ENCODE measurements at regions not wholly inside any gene's neighbourhood (a gene's known extent, or its start where the extent isn't known, plus 50 kb on each side); places are given as distances from the start of the nearest gene placed in this dataset.
"Not testable (repeated sequence)": the region's sequence is repeated elsewhere in the genome, so short reads cannot be mapped to it uniquely, and the experiment has no call there.

GRCh38 chr7:115276791-115277190 is 354.9 kb downstream of the MDFIC start:
- no peak overlapping the region for H3K27ac ChIP-seq (replicated peaks)
- no peaks in the 10 kb centered on the region for H3K27me3 ChIP-seq (ENCODE audit: insufficient read depth, poor library complexity, severe bottlenecking)
- H3K4me3 ChIP-seq (replicated peaks; ENCODE audit: insufficient read depth, low read length), result no peak overlapping the region
- TF ChIP-seq POLR2AphosphoS5 (IDR thresholded peaks at IDR 0.05; ENCODE audit: low read depth) (no peak), GABPA (IDR thresholded peaks at IDR 0.05; ENCODE audit: low read depth) (no peak), SPI1 (IDR thresholded peaks at IDR 0.05; ENCODE audit: borderline replicate concordance, low read depth) (no peak), CTCF (IDR thresholded peaks at IDR 0.05; ENCODE audit: insufficient read depth, low read length) (no peak)
- no peak for DNase-seq (ENCODE audit: low read depth in 1 of 2, low spot score in 1 of 2)

DNA sequence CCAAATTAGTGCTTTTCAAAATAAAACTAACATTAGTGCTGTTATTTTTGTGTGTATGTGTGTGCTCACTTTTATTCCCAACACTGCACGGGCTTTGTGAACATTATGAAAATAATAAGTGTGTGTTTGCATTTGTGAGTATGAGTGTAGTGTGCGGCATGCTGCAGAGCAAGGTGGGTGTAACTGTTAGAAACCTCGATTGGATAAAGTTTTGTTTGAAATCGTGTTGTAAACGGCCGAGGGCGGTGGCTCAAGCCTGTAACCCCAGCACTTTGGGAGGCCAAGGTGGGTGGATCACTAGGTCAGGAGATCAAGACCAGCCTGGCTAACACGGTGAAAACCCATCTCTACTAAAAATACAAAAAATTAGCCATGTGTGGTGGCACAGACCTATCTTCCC is 352.0 kb downstream of the MDFIC start:
- not testable (repeated sequence) for H3K4me3 ChIP-seq (replicated peaks; ENCODE audit: insufficient read depth, low read length); H3K27me3 ChIP-seq (ENCODE audit: insufficient read depth, poor library complexity, severe bottlenecking); H3K27ac ChIP-seq (replicated peaks); DNase-seq (ENCODE audit: low read depth in 1 of 2, low spot score in 1 of 2)

DNA sequence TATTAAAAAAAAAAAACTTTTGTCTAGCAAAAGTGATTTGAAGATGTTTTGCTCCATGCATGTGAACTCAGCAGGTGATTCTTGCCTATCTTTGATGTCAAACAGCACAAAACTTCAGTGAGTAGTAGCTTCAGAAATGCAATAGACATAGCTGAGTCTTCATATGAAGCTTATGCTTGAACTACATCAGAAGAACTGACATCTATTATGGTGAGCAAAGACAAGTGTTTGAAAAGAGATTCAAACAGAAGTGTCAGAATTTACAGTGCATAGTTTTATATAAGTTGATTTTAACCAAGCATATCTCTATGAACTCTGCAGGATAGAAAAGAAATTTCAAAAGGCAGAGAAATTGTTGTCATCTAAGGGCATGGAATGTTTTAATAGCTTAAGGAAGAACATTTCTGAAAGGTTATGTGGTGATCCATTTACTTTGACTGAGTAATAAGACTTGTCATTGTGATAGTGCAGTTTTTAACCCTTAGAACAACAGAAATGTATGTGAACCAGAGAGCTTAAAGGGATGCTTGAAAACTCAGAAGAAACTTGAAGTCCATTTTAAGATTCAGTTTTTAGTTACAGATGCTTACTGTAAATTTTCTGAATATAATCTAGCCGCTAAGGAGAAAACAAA is 351.4 kb downstream of the MDFIC start:
- Histone ChIP-seq H3K27me3 (ENCODE audit: insufficient read depth, poor library complexity, severe bottlenecking) (no peaks in the 10 kb centered on the region), H3K27ac (replicated peaks) (no peak overlapping the region), H3K4me3 (replicated peaks; ENCODE audit: insufficient read depth, low read length) (no peak overlapping the region)
- no peak for TF ChIP-seq CTCF (IDR thresholded peaks at IDR 0.05; ENCODE audit: insufficient read depth, low read length)
- TF ChIP-seq POLR2AphosphoS5 (IDR thresholded peaks at IDR 0.05; ENCODE audit: low read depth), result no peak
- no peak for TF ChIP-seq SPI1 (IDR thresholded peaks at IDR 0.05; ENCODE audit: borderline replicate concordance, low read depth)
- TF ChIP-seq, protein P1, sequence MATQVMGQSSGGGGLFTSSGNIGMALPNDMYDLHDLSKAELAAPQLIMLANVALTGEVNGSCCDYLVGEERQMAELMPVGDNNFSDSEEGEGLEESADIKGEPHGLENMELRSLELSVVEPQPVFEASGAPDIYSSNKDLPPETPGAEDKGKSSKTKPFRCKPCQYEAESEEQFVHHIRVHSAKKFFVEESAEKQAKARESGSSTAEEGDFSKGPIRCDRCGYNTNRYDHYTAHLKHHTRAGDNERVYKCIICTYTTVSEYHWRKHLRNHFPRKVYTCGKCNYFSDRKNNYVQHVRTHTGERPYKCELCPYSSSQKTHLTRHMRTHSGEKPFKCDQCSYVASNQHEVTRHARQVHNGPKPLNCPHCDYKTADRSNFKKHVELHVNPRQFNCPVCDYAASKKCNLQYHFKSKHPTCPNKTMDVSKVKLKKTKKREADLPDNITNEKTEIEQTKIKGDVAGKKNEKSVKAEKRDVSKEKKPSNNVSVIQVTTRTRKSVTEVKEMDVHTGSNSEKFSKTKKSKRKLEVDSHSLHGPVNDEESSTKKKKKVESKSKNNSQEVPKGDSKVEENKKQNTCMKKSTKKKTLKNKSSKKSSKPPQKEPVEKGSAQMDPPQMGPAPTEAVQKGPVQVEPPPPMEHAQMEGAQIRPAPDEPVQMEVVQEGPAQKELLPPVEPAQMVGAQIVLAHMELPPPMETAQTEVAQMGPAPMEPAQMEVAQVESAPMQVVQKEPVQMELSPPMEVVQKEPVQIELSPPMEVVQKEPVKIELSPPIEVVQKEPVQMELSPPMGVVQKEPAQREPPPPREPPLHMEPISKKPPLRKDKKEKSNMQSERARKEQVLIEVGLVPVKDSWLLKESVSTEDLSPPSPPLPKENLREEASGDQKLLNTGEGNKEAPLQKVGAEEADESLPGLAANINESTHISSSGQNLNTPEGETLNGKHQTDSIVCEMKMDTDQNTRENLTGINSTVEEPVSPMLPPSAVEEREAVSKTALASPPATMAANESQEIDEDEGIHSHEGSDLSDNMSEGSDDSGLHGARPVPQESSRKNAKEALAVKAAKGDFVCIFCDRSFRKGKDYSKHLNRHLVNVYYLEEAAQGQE (IDR thresholded peaks at IDR 0.05; ENCODE audit: insufficient replicate concordance, low read depth), result no peak
- TF ChIP-seq GABPA (IDR thresholded peaks at IDR 0.05; ENCODE audit: low read depth), result no peak
- no peak for DNase-seq (ENCODE audit: low read depth in 1 of 2, low spot score in 1 of 2)

DNA sequence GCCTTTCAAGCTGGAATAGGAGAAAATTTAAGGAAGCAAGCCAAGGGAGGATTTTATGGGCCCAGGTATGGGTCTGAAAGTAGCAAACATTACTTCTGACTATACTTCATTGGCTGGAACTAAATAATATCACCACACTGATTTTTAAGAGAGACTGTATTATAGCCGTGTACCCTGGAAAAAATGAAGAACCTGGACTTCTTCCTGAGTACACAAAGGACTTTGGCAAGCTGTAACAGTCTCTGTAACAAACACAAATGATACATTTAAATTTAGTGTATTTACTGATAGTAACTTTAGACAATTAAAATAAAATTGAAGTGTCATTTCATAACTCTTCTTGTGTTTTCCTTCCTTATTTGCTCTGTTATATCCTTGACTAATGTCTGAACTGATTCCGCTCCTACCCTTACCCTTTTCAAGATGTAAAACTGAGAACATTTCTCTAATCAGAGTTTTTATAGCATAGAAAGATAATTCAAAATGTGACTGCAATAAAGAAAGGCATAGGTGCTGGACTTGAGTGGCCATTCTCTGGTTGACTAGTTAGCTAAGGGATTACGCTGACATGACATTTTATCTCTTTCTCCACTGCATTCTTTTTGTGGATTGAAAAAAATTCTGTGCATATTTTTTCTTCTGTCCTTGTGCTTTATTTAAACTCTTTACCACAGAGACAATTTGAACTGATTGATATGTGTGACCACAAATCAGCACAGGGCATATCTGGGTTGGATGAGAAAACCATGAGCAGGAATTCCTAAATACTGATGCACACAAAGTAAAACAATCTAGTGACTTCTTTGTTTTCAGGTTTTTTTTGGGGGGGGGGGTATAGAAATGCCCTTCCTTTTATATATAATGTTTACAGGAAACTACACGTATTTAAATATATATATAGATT is 349.7 kb downstream of the MDFIC start:
- H3K4me3 ChIP-seq (replicated peaks; ENCODE audit: insufficient read depth, low read length), result no peak overlapping the region
- H3K27ac ChIP-seq (replicated peaks), result no peak overlapping the region
- DNase-seq (ENCODE audit: low read depth in 1 of 2, low spot score in 1 of 2), result no peak
- H3K27me3 ChIP-seq (ENCODE audit: insufficient read depth, poor library complexity, severe bottlenecking), result no peaks in the 10 kb centered on the region
- TF ChIP-seq, protein P1 (IDR thresholded peaks at IDR 0.05; ENCODE audit: insufficient replicate concordance, low read depth), result no peak
- TF ChIP-seq POLR2AphosphoS5 (IDR thresholded peaks at IDR 0.05; ENCODE audit: low read depth), result no peak
- no peak for TF ChIP-seq GABPA (IDR thresholded peaks at IDR 0.05; ENCODE audit: low read depth)
- TF ChIP-seq CTCF (IDR thresholded peaks at IDR 0.05; ENCODE audit: insufficient read depth, low read length), result no peak

Measured in HL-60 (cell line).